Osteocyte (in vitro differentiated cells): ENCODE measurements at regions not wholly inside any gene's neighbourhood (a gene's known extent, or its start where the extent isn't known, plus 50 kb on each side); places are given as distances from the start of the nearest gene placed in this dataset.
"Not testable (repeated sequence)": the region's sequence is repeated elsewhere in the genome, so short reads cannot be mapped to it uniquely, and the experiment has no call there.

ENCODE experiments used
- DNase-seq: peaks from one replicate; pipeline ENCODE4 v3.0.0; 2021; ENCODE audit warnings: mixed read lengths; ENCODE audit not compliant: unreplicated experiment; ENCODE audit errors: extremely low spot score
- H3K27ac Mint-ChIP-seq: one replicate; pipeline ENCODE4 v1.8.0; 2021; ENCODE audit warnings: mild to moderate bottlenecking, mixed read lengths; ENCODE audit not compliant: unreplicated experiment
- H3K27me3 Mint-ChIP-seq: one replicate; pipeline ENCODE4 v1.8.0; 2021; ENCODE audit warnings: mixed read lengths; ENCODE audit not compliant: unreplicated experiment
- H3K36me3 Mint-ChIP-seq: one replicate; pipeline ENCODE4 v1.8.0; 2021; ENCODE audit warnings: mixed read lengths; ENCODE audit not compliant: unreplicated experiment
- H3K4me1 Mint-ChIP-seq: one replicate; pipeline ENCODE4 v1.8.0; 2021; ENCODE audit warnings: mixed read lengths; ENCODE audit not compliant: unreplicated experiment
- H3K4me3 Mint-ChIP-seq: one replicate; pipeline ENCODE4 v1.8.0; 2021; ENCODE audit warnings: mild to moderate bottlenecking, moderate library complexity, mixed read lengths; ENCODE audit not compliant: unreplicated experiment
- H3K9me3 Mint-ChIP-seq: one replicate; pipeline ENCODE4 v1.8.0; 2021; ENCODE audit warnings: mixed read lengths; ENCODE audit not compliant: unreplicated experiment
- TF ChIP-seq, protein P1 (sequence below): fragments of 200-600 bp; sonication (generic); IDR thresholded peaks from 2 replicates; pipeline ENCODE4 v1.5.0; 2021; ENCODE audit warnings: antibody characterized with exemption, mild to moderate bottlenecking, moderate library complexity

- Mint-ChIP-seq H3K36me3 (no peaks in the 10 kb centered on the region), H3K4me1 (peaks cover 7% of the 10 kb centered on the region), H3K27me3 (no peaks in the 10 kb centered on the region), H3K4me3 (no peak overlapping the region), H3K27ac (no peak overlapping the region), H3K9me3 (no peaks in the 10 kb centered on the region)
- TF ChIP-seq, protein P1, sequence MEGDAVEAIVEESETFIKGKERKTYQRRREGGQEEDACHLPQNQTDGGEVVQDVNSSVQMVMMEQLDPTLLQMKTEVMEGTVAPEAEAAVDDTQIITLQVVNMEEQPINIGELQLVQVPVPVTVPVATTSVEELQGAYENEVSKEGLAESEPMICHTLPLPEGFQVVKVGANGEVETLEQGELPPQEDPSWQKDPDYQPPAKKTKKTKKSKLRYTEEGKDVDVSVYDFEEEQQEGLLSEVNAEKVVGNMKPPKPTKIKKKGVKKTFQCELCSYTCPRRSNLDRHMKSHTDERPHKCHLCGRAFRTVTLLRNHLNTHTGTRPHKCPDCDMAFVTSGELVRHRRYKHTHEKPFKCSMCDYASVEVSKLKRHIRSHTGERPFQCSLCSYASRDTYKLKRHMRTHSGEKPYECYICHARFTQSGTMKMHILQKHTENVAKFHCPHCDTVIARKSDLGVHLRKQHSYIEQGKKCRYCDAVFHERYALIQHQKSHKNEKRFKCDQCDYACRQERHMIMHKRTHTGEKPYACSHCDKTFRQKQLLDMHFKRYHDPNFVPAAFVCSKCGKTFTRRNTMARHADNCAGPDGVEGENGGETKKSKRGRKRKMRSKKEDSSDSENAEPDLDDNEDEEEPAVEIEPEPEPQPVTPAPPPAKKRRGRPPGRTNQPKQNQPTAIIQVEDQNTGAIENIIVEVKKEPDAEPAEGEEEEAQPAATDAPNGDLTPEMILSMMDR: no peak
- no peak for DNase-seq
Observed at GRCh38 chr12:67043771-67044170, 225.4 kb upstream of the CAND1 start.

- H3K27ac Mint-ChIP-seq: no peak overlapping the region
- no peaks in the 10 kb centered on the region for H3K27me3 Mint-ChIP-seq
- H3K36me3 Mint-ChIP-seq: no peaks in the 10 kb centered on the region
- H3K4me3 Mint-ChIP-seq: no peak overlapping the region
- no peaks in the 10 kb centered on the region for H3K9me3 Mint-ChIP-seq
- no peak for DNase-seq
- peaks cover 7% of the 10 kb centered on the region for H3K4me1 Mint-ChIP-seq
- TF ChIP-seq, protein P1: no peak
Observed at GRCh38 chr12:67045650-67046049, 223.5 kb upstream of the CAND1 start.

GRCh38 chr12:67046062-67046461, 223.1 kb upstream of the CAND1 start:
- no peaks in the 10 kb centered on the region for H3K36me3 Mint-ChIP-seq
- no peaks in the 10 kb centered on the region for H3K27me3 Mint-ChIP-seq
- H3K4me3 Mint-ChIP-seq: no peak overlapping the region
- no peak for DNase-seq
- TF ChIP-seq, protein P1: no peak
- no peaks in the 10 kb centered on the region for H3K9me3 Mint-ChIP-seq
- H3K27ac Mint-ChIP-seq: no peak overlapping the region
- peaks cover 7% of the 10 kb centered on the region for H3K4me1 Mint-ChIP-seq

DNA sequence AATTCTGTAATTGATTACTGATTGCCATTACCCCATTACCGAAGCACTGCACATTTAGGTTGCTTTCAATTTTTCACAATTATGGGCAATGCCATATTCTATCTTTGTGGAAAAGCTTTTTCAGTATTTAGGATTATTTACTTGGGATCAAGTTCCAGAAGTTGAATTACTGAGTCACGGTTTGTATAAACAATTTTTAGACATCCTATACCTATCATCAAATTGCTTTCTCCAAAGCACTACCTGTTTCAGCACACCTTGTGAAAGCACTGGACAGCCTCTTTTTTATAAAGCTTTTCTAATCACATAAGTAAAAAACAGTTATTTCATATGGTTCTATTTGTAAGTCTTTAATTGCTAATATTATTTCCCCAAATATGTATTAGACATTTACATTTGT, 221.5 kb upstream of the CAND1 start:
- no peak for DNase-seq
- H3K4me3 Mint-ChIP-seq: no peak overlapping the region
- TF ChIP-seq, protein P1: no peak
- no peaks in the 10 kb centered on the region for H3K27me3 Mint-ChIP-seq
- peaks cover 6% of the 10 kb centered on the region for H3K4me1 Mint-ChIP-seq
- H3K27ac Mint-ChIP-seq: no peak overlapping the region
- H3K36me3 Mint-ChIP-seq: no peaks in the 10 kb centered on the region
- no peaks in the 10 kb centered on the region for H3K9me3 Mint-ChIP-seq

GRCh38 chr12:67048371-67048770, 220.8 kb upstream of the CAND1 start:
- H3K9me3 Mint-ChIP-seq: no peaks in the 10 kb centered on the region
- H3K4me1 Mint-ChIP-seq: peaks cover 11% of the 10 kb centered on the region
- H3K27me3 Mint-ChIP-seq: no peaks in the 10 kb centered on the region
- no peak overlapping the region for H3K27ac Mint-ChIP-seq
- no peak for DNase-seq
- no peaks in the 10 kb centered on the region for H3K36me3 Mint-ChIP-seq
- TF ChIP-seq, protein P1: no peak
- H3K4me3 Mint-ChIP-seq: no peak overlapping the region

- not testable (repeated sequence) for H3K27ac Mint-ChIP-seq, H3K27me3 Mint-ChIP-seq, H3K9me3 Mint-ChIP-seq, H3K4me3 Mint-ChIP-seq, H3K4me1 Mint-ChIP-seq, DNase-seq, H3K36me3 Mint-ChIP-seq
Observed at GRCh38 chr12:67049199-67049598, 220.0 kb upstream of the CAND1 start.
